PC-9 (cell line): ENCODE measurements at regions not wholly inside any gene's neighbourhood (a gene's known extent, or its start where the extent isn't known, plus 50 kb on each side); places are given as distances from the start of the nearest gene placed in this dataset.

Source experiments
- BruUV-seq: library from RNA; stranded (reverse); fragments of 400-500 nt; replicated peaks from 2 replicates; lab custom pipeline; 2021; lab: Mats Ljungman, UMichigan
- CTCF ChIA-PET: fragments of 300-600 bp; sonication (Branson Sonifier 250); formaldehyde crosslinking; loops from one replicate; lab custom pipeline; 2022; ENCODE audit warnings: antibody characterized with exemption; lab: Charles Lee
- POLR2A ChIA-PET: fragments of 300-600 bp; sonication (Branson Sonifier 250); formaldehyde crosslinking; loops from one replicate; lab custom pipeline; 2022; ENCODE audit warnings: antibody characterized with exemption; ENCODE audit not compliant: unreplicated experiment; lab: Charles Lee
- DNase-seq, 2 experiments: peaks; one replicate each; pipeline versions ENCODE4 v3.0.0 to v3.0.0-alpha.2; 2015 to 2022; ENCODE audit warnings: mixed read lengths in 1 of 2
- H2AFZ ChIP-seq: fragments of 200-600 bp; sonication (generic); 2 replicates; pipeline ENCODE4 v1.8.1; 2017; ENCODE audit warnings: antibody characterized with exemption
- H3F3A ChIP-seq: fragments of 200-600 bp; sonication (generic); 2 replicates; pipeline ENCODE4 v1.8.1; 2017; ENCODE audit warnings: antibody characterized with exemption, mild to moderate bottlenecking, low read depth; ENCODE audit not compliant: insufficient read depth
- H3K27ac ChIP-seq: fragments of 200-600 bp; sonication (generic); 2 replicates; pipeline ENCODE4 v1.6.1; 2016; ENCODE audit warnings: mixed run types
- H3K27me3 ChIP-seq: fragments of 200-600 bp; sonication (generic); 2 replicates; pipeline ENCODE4 v1.6.1; 2016; ENCODE audit warnings: low read depth, mixed run types; ENCODE audit not compliant: insufficient read depth
- H3K36me3 ChIP-seq: fragments of 200-600 bp; sonication (generic); 2 replicates; pipeline ENCODE4 v1.6.1; 2016; ENCODE audit warnings: low read depth, mixed run types
- H3K4me1 ChIP-seq: fragments of 200-600 bp; sonication (generic); replicated peaks from 2 replicates; pipeline ENCODE4 v1.6.1; 2016; ENCODE audit warnings: mixed run types; ENCODE audit not compliant: insufficient read depth
- H3K4me2 ChIP-seq: fragments of 200-600 bp; sonication (generic); 2 replicates; pipeline ENCODE4 v1.6.1; 2017; ENCODE audit warnings: mixed run types
- H3K4me3 ChIP-seq: fragments of 200-600 bp; sonication (generic); 2 replicates; pipeline ENCODE4 v1.6.1; 2016; ENCODE audit warnings: mixed run types
- H3K79me2 ChIP-seq: fragments of 200-600 bp; sonication (generic); 2 replicates; pipeline ENCODE4 v1.6.1; 2017; ENCODE audit warnings: low read depth, mixed run types
- H3K9me2 ChIP-seq: fragments of 200-600 bp; sonication (generic); 2 replicates; pipeline ENCODE4 v1.8.1; 2017; ENCODE audit warnings: mild to moderate bottlenecking; ENCODE audit not compliant: insufficient read depth
- H3K9me3 ChIP-seq: fragments of 200-600 bp; sonication (generic); 2 replicates; pipeline ENCODE4 v1.8.1; 2016; ENCODE audit warnings: low read depth; ENCODE audit not compliant: insufficient read depth
- H4K20me1 ChIP-seq: fragments of 200-600 bp; sonication (generic); 2 replicates; pipeline ENCODE4 v1.8.1; 2017; ENCODE audit not compliant: insufficient read depth
- CTCF ChIP-seq: fragments of 200-600 bp; sonication (generic); conservative IDR thresholded peaks from 2 replicates; pipeline ENCODE4 v1.6.1; 2017; ENCODE audit warnings: mixed run types, antibody characterized with exemption, mild to moderate bottlenecking, moderate library complexity
- EZH2 ChIP-seq: fragments of 200-600 bp; sonication (generic); IDR thresholded peaks from 2 replicates; pipeline ENCODE4 v1.8.0; 2017; ENCODE audit warnings: antibody characterized with exemption, low read depth
- intact Hi-C: fragments of 100-400 bp; cut with micrococcal nuclease; formaldehyde crosslinking; loops from one replicate; pipeline ENCODE4 v1.10.0; 2022; ENCODE audit not compliant: unreplicated experiment

- Histone ChIP-seq H3K9me3 (no peaks in the 10 kb centered on the region), H2AFZ (no peak overlapping the region; the same call in 1 of the 2 replicates), H3K27me3 (no peaks in the 10 kb centered on the region), H3K27ac (no peak overlapping the region), H3K9me2 (no peaks in the 10 kb centered on the region), H3K36me3 (no peaks in the 10 kb centered on the region), H4K20me1 (no peaks in the 10 kb centered on the region), H3K4me3 (no peak overlapping the region), H3K4me2 (no peak overlapping the region), H3K79me2 (no peaks in the 10 kb centered on the region), H3F3A (no peaks in the 10 kb centered on the region), H3K4me1 (peaks cover 26% of the 10 kb centered on the region)
- BruUV-seq = no TSS peak
- no peak for DNase-seq
- TF ChIP-seq EZH2 (no peak), CTCF (no peak)
- POLR2A ChIA-PET = no interaction called here
- CTCF ChIA-PET = no interaction called here
- intact Hi-C loops = no loop called here
These were observed 71.2 kb upstream of the SNRK start for GRCh38 chr3:43215138-43215537.

GRCh38 chr3:43214616-43215015 is 71.7 kb upstream of the SNRK start:
- H2AFZ ChIP-seq = no peak overlapping the region; the same call in 1 of the 2 replicates
- no peak overlapping the region for H3K4me2 ChIP-seq
- POLR2A ChIA-PET = no interaction called here

GRCh38 chr3:43213631-43214030 is 72.7 kb upstream of the SNRK start:
- no TSS peak for BruUV-seq
- ChIA-PET POLR2A (no interaction called here), CTCF (no interaction called here)
- no peak for TF ChIP-seq EZH2
- no peak for TF ChIP-seq CTCF
- H3K36me3 ChIP-seq = no peaks in the 10 kb centered on the region
- no peaks in the 10 kb centered on the region for H4K20me1 ChIP-seq
- intact Hi-C loops = no loop called here
- H3K9me2 ChIP-seq = no peaks in the 10 kb centered on the region
- no peaks in the 10 kb centered on the region for H3K79me2 ChIP-seq
- DNase-seq = no peak
- no peaks in the 10 kb centered on the region for H3K9me3 ChIP-seq
- H3K27ac ChIP-seq = no peak overlapping the region
- no peak overlapping the region for H3K4me3 ChIP-seq
- peaks cover 26% of the 10 kb centered on the region for H3K4me1 ChIP-seq
- peak overlapping the region; percentile 15; the same call in 1 of the 2 replicates for H3K4me2 ChIP-seq
- no peaks in the 10 kb centered on the region for H3K27me3 ChIP-seq
- no peaks in the 10 kb centered on the region for H3F3A ChIP-seq
- H2AFZ ChIP-seq = no peak overlapping the region

More at GRCh38 chr3:43214616-43215015, 71.7 kb upstream of the SNRK start:
- H4K20me1 ChIP-seq = no peaks in the 10 kb centered on the region
- TF ChIP-seq CTCF (no peak), EZH2 (no peak)
- no peaks in the 10 kb centered on the region for H3F3A ChIP-seq
- H3K27me3 ChIP-seq = no peaks in the 10 kb centered on the region
- no peaks in the 10 kb centered on the region for H3K36me3 ChIP-seq
- peak in 1 of 2 experiments; percentile 75 for DNase-seq
- no peaks in the 10 kb centered on the region for H3K9me2 ChIP-seq
- intact Hi-C loops = no loop called here
- H3K4me1 ChIP-seq = peaks cover 26% of the 10 kb centered on the region
- CTCF ChIA-PET = no interaction called here
- H3K79me2 ChIP-seq = no peaks in the 10 kb centered on the region
- no peak overlapping the region for H3K4me3 ChIP-seq
- H3K27ac ChIP-seq = no peak overlapping the region
- no TSS peak for BruUV-seq
- H3K9me3 ChIP-seq = no peaks in the 10 kb centered on the region
